Naive thymus-derived CD4-positive, alpha-beta T cell (primary cell): ENCODE measurements at regions not wholly inside any gene's neighbourhood (a gene's known extent, or its start where the extent isn't known, plus 50 kb on each side); places are given as distances from the start of the nearest gene placed in this dataset.

Experiments
- ATAC-seq: fragments of 150-1000 bp; cut with Tn5 transposase; 2 replicates; pipeline ENCODE4 v1.10.0; 2021; ENCODE audit warnings: mild to moderate bottlenecking, moderate library complexity
- CTCF ChIA-PET: fragments of 350-600 bp; sonication (Branson Sonifier 250); formaldehyde crosslinking; loops from one replicate; lab custom pipeline; 2021; ENCODE audit warnings: antibody characterized with exemption; lab: Charles Lee
- POLR2A ChIA-PET: fragments of 350-600 bp; sonication (Branson Sonifier 250); formaldehyde crosslinking; loops from one replicate; lab custom pipeline; 2021; ENCODE audit warnings: antibody characterized with exemption, inconsistent platforms; lab: Charles Lee
- DNase-seq, 9 donors: peaks; one replicate each; pipeline versions ENCODE4 v3.0.0 to v3.0.0-alpha.2; 2020 to 2022; ENCODE audit warnings: mixed read lengths in 1 of 9
- H3K27ac ChIP-seq: one replicate; pipeline ENCODE4 v1.7.0; 2013; ENCODE audit warnings: mild to moderate bottlenecking, low read depth, low read length, moderate library complexity
- H3K27me3 ChIP-seq, 2 donors: one replicate each; pipeline ENCODE4 v1.7.0; 2013; ENCODE audit warnings: low read length in 2 of 2, mild to moderate bottlenecking in 2 of 2, moderate library complexity in 2 of 2; ENCODE audit not compliant: control insufficient read depth in 2 of 2, insufficient read depth in 2 of 2
- H3K36me3 ChIP-seq, 3 experiments: 1 replicate in 2 of 3; 2 replicates in 1 of 3; pipeline ENCODE4 v1.7.0; 2013; ENCODE audit warnings: low read length in 3 of 3, mild to moderate bottlenecking in 3 of 3, moderate library complexity in 1 of 3; ENCODE audit not compliant: insufficient read depth in 3 of 3, control insufficient read depth in 2 of 3
- H3K4me1 ChIP-seq, 2 donors: one replicate each; pipeline ENCODE4 v1.7.0; 2013; ENCODE audit warnings: low read length in 2 of 2, mild to moderate bottlenecking in 2 of 2, moderate library complexity in 1 of 2; ENCODE audit not compliant: control insufficient read depth in 2 of 2, insufficient read depth in 2 of 2
- H3K4me3 ChIP-seq: 2 replicates; pipeline ENCODE4 v1.7.0; 2013; ENCODE audit warnings: mild to moderate bottlenecking, low read length
- H3K9me3 ChIP-seq, 3 experiments: 1 replicate in 2 of 3; 2 replicates in 1 of 3; pipeline ENCODE4 v1.7.0; 2013; ENCODE audit warnings: low read length in 3 of 3; ENCODE audit not compliant: control insufficient read depth in 2 of 3
- H3K27ac Mint-ChIP-seq, 9 donors: one replicate each; pipeline ENCODE4 v1.8.0; 2020 to 2022; ENCODE audit warnings: mixed read lengths in 9 of 9, mild to moderate bottlenecking in 8 of 9, moderate library complexity in 5 of 9, inconsistent platforms in 2 of 9
- H3K27me3 Mint-ChIP-seq, 5 donors: one replicate each; pipeline ENCODE4 v1.8.0; 2021 to 2022; ENCODE audit warnings: mixed read lengths in 5 of 5, mild to moderate bottlenecking in 1 of 5
- H3K36me3 Mint-ChIP-seq, 5 donors: one replicate each; pipeline ENCODE4 v1.8.0; 2020 to 2022; ENCODE audit warnings: mixed read lengths in 5 of 5, mild to moderate bottlenecking in 3 of 5, inconsistent platforms in 1 of 5
- H3K4me1 Mint-ChIP-seq, 7 donors: one replicate each; pipeline ENCODE4 v1.8.0; 2020 to 2022; ENCODE audit warnings: mixed read lengths in 7 of 7, mild to moderate bottlenecking in 3 of 7, inconsistent platforms in 1 of 7
- H3K4me3 Mint-ChIP-seq, 10 donors: one replicate each; pipeline ENCODE4 v1.8.0; 2020 to 2022; ENCODE audit warnings: mild to moderate bottlenecking in 10 of 10, mixed read lengths in 10 of 10, moderate library complexity in 6 of 10, inconsistent platforms in 2 of 10
- H3K9me3 Mint-ChIP-seq, 11 donors: one replicate each; pipeline ENCODE4 v1.8.0; 2020 to 2022; ENCODE audit warnings: mixed read lengths in 11 of 11, mild to moderate bottlenecking in 4 of 11, inconsistent platforms in 1 of 11, moderate library complexity in 1 of 11
- intact Hi-C, 2 donors: fragments of 100-400 bp; cut with micrococcal nuclease; formaldehyde crosslinking; loops; one replicate each; pipeline ENCODE4 v1.15.1; 2023

DNA sequence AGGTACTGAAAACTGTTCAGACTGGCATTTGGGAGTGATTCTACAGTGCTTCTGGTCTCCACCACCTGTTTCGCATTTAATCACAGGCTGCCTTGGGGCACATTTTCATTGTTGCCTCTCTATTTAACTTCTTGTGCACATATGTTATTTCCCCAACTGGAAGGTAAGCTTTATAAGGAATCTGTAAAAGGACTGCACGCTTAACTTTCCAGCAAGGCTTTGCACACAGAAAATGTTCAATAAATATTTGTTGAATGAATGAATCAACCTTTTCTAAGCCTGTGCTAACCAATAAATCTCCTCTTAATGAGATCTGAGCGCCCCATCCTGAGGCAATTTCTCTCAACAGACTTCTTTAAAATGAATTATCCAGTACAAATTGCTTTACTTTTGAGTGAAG, 84.3 kb upstream of the ARHGAP29 start:
- ChIA-PET CTCF (no interaction called here), POLR2A (no interaction called here)
- Histone ChIP-seq H3K9me3 (no peaks in the 10 kb centered on the region), H3K27ac (no peak overlapping the region), H3K4me1 (no peaks in the 10 kb centered on the region), H3K4me3 (no peak overlapping the region), H3K36me3 (no peaks in the 10 kb centered on the region), H3K27me3 (no peaks in the 10 kb centered on the region)
- Mint-ChIP-seq H3K36me3 (no peaks in the 10 kb centered on the region), H3K4me3 (no peak overlapping the region), H3K27me3 (peaks cover 13 to 34% (median 29%) of the 10 kb centered on the region in 5 donors), H3K4me1 (peaks cover 0 to 1% (median 0%) of the 10 kb centered on the region in 7 donors), H3K9me3 (no peaks in the 10 kb centered on the region), H3K27ac (no peak overlapping the region)
- intact Hi-C loops: no loop called here
- ATAC-seq (no peak), DNase-seq (no peak)

GRCh38 chr1:94319319-94320102, 82.1 kb upstream of the ARHGAP29 start:
- POLR2A ChIA-PET: no interaction called here
- Histone ChIP-seq H3K27ac (no peak overlapping the region), H3K36me3 (no peaks in the 10 kb centered on the region), H3K9me3 (no peaks in the 10 kb centered on the region), H3K4me3 (no peak overlapping the region), H3K27me3 (no peaks in the 10 kb centered on the region), H3K4me1 (no peaks in the 10 kb centered on the region)
- intact Hi-C loops: no loop called here
- H3K36me3 Mint-ChIP-seq: no peaks in the 10 kb centered on the region
- ATAC-seq (no peak), DNase-seq (no peak)
- CTCF ChIA-PET: no interaction called here
- H3K27ac Mint-ChIP-seq: no peak overlapping the region
- H3K4me3 Mint-ChIP-seq: no peak overlapping the region
- H3K4me1 Mint-ChIP-seq: no peaks in the 10 kb centered on the region
- peaks cover 0 to under 1% (median 0%) of the 10 kb centered on the region in 11 donors for H3K9me3 Mint-ChIP-seq
- peaks cover 1 to 26% (median 17%) of the 10 kb centered on the region in 5 donors for H3K27me3 Mint-ChIP-seq

GRCh38 chr1:94318505-94319030, 81.2 kb upstream of the ARHGAP29 start:
- DNase-seq (no peak), ATAC-seq (no peak)
- no peaks in the 10 kb centered on the region for H3K4me1 ChIP-seq
- no peaks in the 10 kb centered on the region for H3K36me3 ChIP-seq
- Mint-ChIP-seq H3K4me1 (no peaks in the 10 kb centered on the region), H3K9me3 (peaks cover 0 to 2% (median 0%) of the 10 kb centered on the region in 11 donors), H3K36me3 (no peaks in the 10 kb centered on the region), H3K27ac (no peak overlapping the region), H3K4me3 (no peak overlapping the region), H3K27me3 (peaks cover 1 to 25% (median 15%) of the 10 kb centered on the region in 5 donors)
- ChIA-PET POLR2A (no interaction called here), CTCF (no interaction called here)
- H3K4me3 ChIP-seq: no peak overlapping the region
- intact Hi-C loops: no loop called here
- no peak overlapping the region for H3K27ac ChIP-seq
- no peaks in the 10 kb centered on the region for H3K9me3 ChIP-seq
- no peaks in the 10 kb centered on the region for H3K27me3 ChIP-seq

GRCh38 chr1:94317790-94318188, 80.4 kb upstream of the ARHGAP29 start:
- Mint-ChIP-seq H3K4me3 (no peak overlapping the region), H3K9me3 (peaks cover 0 to 2% (median 0%) of the 10 kb centered on the region in 11 donors), H3K36me3 (no peaks in the 10 kb centered on the region), H3K27ac (no peak overlapping the region), H3K4me1 (no peaks in the 10 kb centered on the region), H3K27me3 (peaks cover 1 to 22% (median 11%) of the 10 kb centered on the region in 5 donors)
- DNase-seq (no peak), ATAC-seq (no peak)
- Histone ChIP-seq H3K27me3 (no peaks in the 10 kb centered on the region), H3K4me1 (no peaks in the 10 kb centered on the region), H3K36me3 (no peaks in the 10 kb centered on the region), H3K27ac (no peak overlapping the region), H3K4me3 (no peak overlapping the region), H3K9me3 (no peaks in the 10 kb centered on the region)
- ChIA-PET POLR2A (no interaction called here), CTCF (no interaction called here)
- intact Hi-C loops: no loop called here

- POLR2A ChIA-PET: no interaction called here
- intact Hi-C loops: no loop called here
- Histone ChIP-seq H3K4me1 (no peaks in the 10 kb centered on the region), H3K9me3 (no peaks in the 10 kb centered on the region), H3K27me3 (no peaks in the 10 kb centered on the region), H3K27ac (no peak overlapping the region), H3K4me3 (no peak overlapping the region), H3K36me3 (no peaks in the 10 kb centered on the region)
- Mint-ChIP-seq H3K4me3 (no peak overlapping the region), H3K27me3 (peaks cover 1 to 17% (median 11%) of the 10 kb centered on the region in 5 donors), H3K4me1 (no peaks in the 10 kb centered on the region), H3K27ac (no peak overlapping the region), H3K36me3 (no peaks in the 10 kb centered on the region), H3K9me3 (peaks cover 0 to 2% (median 0%) of the 10 kb centered on the region in 11 donors)
- ATAC-seq (no peak), DNase-seq (no peak)
- CTCF ChIA-PET: no interaction called here
Measured at GRCh38 chr1:94316836-94317789, 79.7 kb upstream of the ARHGAP29 start.

DNA sequence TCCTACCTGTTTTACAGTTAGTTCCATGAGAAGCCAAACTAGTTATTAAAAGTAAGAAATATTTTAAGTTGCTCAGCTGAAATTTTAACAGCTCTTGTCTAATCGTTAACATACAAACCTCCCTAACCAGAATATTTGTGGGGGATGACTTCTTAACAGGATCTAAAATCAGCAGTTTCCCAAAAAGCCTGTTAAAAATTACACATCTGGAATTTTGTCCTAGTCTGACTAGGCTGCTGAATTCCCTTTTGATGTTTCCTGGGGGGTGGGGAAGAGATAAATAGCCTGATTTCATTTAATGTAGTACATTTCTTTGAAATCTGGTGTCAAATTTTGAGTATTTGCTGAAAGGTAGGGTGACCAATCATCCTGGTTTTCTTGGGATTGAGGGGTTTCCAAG, 78.8 kb upstream of the ARHGAP29 start:
- H3K9me3 ChIP-seq: no peaks in the 10 kb centered on the region
- no peak overlapping the region for H3K27ac ChIP-seq
- no peak overlapping the region for H3K4me3 ChIP-seq
- H3K36me3 ChIP-seq: no peaks in the 10 kb centered on the region
- DNase-seq (no peak), ATAC-seq (no peak)
- peaks cover 0 to 2% (median 0%) of the 10 kb centered on the region in 11 donors for H3K9me3 Mint-ChIP-seq
- no peaks in the 10 kb centered on the region for H3K4me1 ChIP-seq
- no peaks in the 10 kb centered on the region for H3K4me1 Mint-ChIP-seq
- ChIA-PET CTCF (no interaction called here), POLR2A (no interaction called here)
- intact Hi-C loops: no loop called here
- peaks cover 0 to 17% (median 11%) of the 10 kb centered on the region in 5 donors for H3K27me3 Mint-ChIP-seq
- no peak overlapping the region for H3K27ac Mint-ChIP-seq
- no peaks in the 10 kb centered on the region for H3K36me3 Mint-ChIP-seq
- no peak overlapping the region for H3K4me3 Mint-ChIP-seq
- no peaks in the 10 kb centered on the region for H3K27me3 ChIP-seq
